WI38 (cell line): ENCODE measurements at regions not wholly inside any gene's neighbourhood (a gene's known extent, or its start where the extent isn't known, plus 50 kb on each side); places are given as distances from the start of the nearest gene placed in this dataset.

Source experiments
- H3K4me3 ChIP-seq: 2 replicates; pipeline ENCODE4 v1.5.1; 2011; ENCODE audit warnings: low read depth, mild to moderate bottlenecking, control low read depth, low read length
- CTCF ChIP-seq: IDR thresholded peaks from 2 replicates; pipeline ENCODE4 v1.5.1; 2012; ENCODE audit warnings: low read depth, mild to moderate bottlenecking, control low read depth, low read length

- no peak for TF ChIP-seq CTCF
- H3K4me3 ChIP-seq = no peak overlapping the region
Observed at GRCh38 chr19:29386970-29387369, 138.8 kb upstream of the VSTM2B start.

GRCh38 chr19:29387586-29387985 is 138.2 kb upstream of the VSTM2B start:
- H3K4me3 ChIP-seq = no peak overlapping the region
- no peak for TF ChIP-seq CTCF

GRCh38 chr19:29389495-29389894 is 136.3 kb upstream of the VSTM2B start:
- no peak overlapping the region for H3K4me3 ChIP-seq
- no peak for TF ChIP-seq CTCF

GRCh38 chr19:29390742-29391141 is 135.1 kb upstream of the VSTM2B start:
- no peak overlapping the region for H3K4me3 ChIP-seq
- no peak for TF ChIP-seq CTCF

GRCh38 chr19:29393915-29394460 is 131.8 kb upstream of the VSTM2B start:
- no peak for TF ChIP-seq CTCF

GRCh38 chr19:29395111-29395733 is 130.6 kb upstream of the VSTM2B start:
- TF ChIP-seq CTCF = no peak
- no peak overlapping the region for H3K4me3 ChIP-seq

More at GRCh38 chr19:29393915-29394460, 131.8 kb upstream of the VSTM2B start:
- no peak overlapping the region for H3K4me3 ChIP-seq

- H3K4me3 ChIP-seq = no peak overlapping the region
- TF ChIP-seq CTCF = no peak
Observed at GRCh38 chr19:29395734-29396414, 129.9 kb upstream of the VSTM2B start.
